Endodermal cell (in vitro differentiated cells): ENCODE measurements at regions not wholly inside any gene's neighbourhood (a gene's known extent, or its start where the extent isn't known, plus 50 kb on each side); places are given as distances from the start of the nearest gene placed in this dataset.

Experiments
- DNase-seq: peaks from one replicate; pipeline ENCODE4 v3.0.0-alpha.2; 2017
- H3K27ac ChIP-seq: 2 replicates; pipeline ENCODE4 v1.5.1; 2013; ENCODE audit warnings: mild to moderate bottlenecking, low read depth, low read length, moderate library complexity
- H3K27me3 ChIP-seq: 2 replicates; pipeline ENCODE4 v1.6.1; 2013; ENCODE audit warnings: mild to moderate bottlenecking, low read length, moderate library complexity; ENCODE audit not compliant: insufficient read depth, control insufficient read depth, poor library complexity, severe bottlenecking
- H3K36me3 ChIP-seq: 2 replicates; pipeline ENCODE4 v1.7.0; 2013; ENCODE audit warnings: mild to moderate bottlenecking, low read length, moderate library complexity; ENCODE audit not compliant: control insufficient read depth, insufficient read depth
- H3K4me1 ChIP-seq: one replicate; pipeline ENCODE4 v1.7.0; 2013; ENCODE audit warnings: low read length; ENCODE audit not compliant: control insufficient read depth, insufficient read depth
- H3K4me3 ChIP-seq: 2 replicates; pipeline ENCODE4 v1.5.1; 2013; ENCODE audit warnings: mild to moderate bottlenecking, low read length, moderate library complexity
- H3K9ac ChIP-seq: 2 replicates; pipeline ENCODE4 v1.6.1; 2013; ENCODE audit warnings: mild to moderate bottlenecking, low read length, moderate library complexity; ENCODE audit not compliant: poor library complexity, severe bottlenecking; ENCODE audit errors: extremely low read depth
- H3K9me3 ChIP-seq: 2 replicates; pipeline ENCODE4 v1.6.1; 2013; ENCODE audit warnings: mild to moderate bottlenecking, low read length, moderate library complexity; ENCODE audit not compliant: control insufficient read depth
- H3K27ac Mint-ChIP-seq: 2 replicates; pipeline ENCODE4 v1.8.0; 2020; ENCODE audit warnings: mixed read lengths
- H3K27me3 Mint-ChIP-seq: 2 replicates; pipeline ENCODE4 v1.8.0; 2021; ENCODE audit warnings: mild to moderate bottlenecking, mixed read lengths; ENCODE audit not compliant: insufficient read depth
- H3K36me3 Mint-ChIP-seq: 2 replicates; pipeline ENCODE4 v1.8.0; 2020; ENCODE audit warnings: low read depth, mixed read lengths
- H3K4me1 Mint-ChIP-seq: 2 replicates; pipeline ENCODE4 v1.8.0; 2020; ENCODE audit warnings: mixed read lengths
- H3K4me3 Mint-ChIP-seq: 2 replicates; pipeline ENCODE4 v1.8.0; 2020; ENCODE audit warnings: mild to moderate bottlenecking, moderate library complexity, mixed read lengths
- H3K9me3 Mint-ChIP-seq: 2 replicates; pipeline ENCODE4 v1.8.0; 2020; ENCODE audit warnings: mild to moderate bottlenecking, mixed read lengths
- CTCF ChIP-seq: fragments of 200-600 bp; sonication (generic); conservative IDR thresholded peaks from 2 replicates; pipeline ENCODE4 v1.5.0; 2021; ENCODE audit warnings: antibody characterized with exemption, mild to moderate bottlenecking
- WGBS, 2 experiments: methylation state at CpG; one replicate each; pipeline versions ENCODE4 v1.1.5 to v1.1.7; 2013; ENCODE audit warnings: missing lambda C conversion rate in 2 of 2, mixed read lengths in 1 of 2; ENCODE audit not compliant: insufficient coverage in 1 of 2, insufficient read length in 1 of 2; 5-methylcytosine and 5-hydroxymethylcytosine counted together

GRCh38 chr18:57957210-57957609 is 86.8 kb upstream of the NEDD4L start:
- no peaks in the 10 kb centered on the region for H3K4me1 Mint-ChIP-seq
- TF ChIP-seq CTCF: no peak
- H3K9me3 Mint-ChIP-seq: no peaks in the 10 kb centered on the region

GRCh38 chr18:57956491-57956890 is 87.5 kb upstream of the NEDD4L start:
- no peak overlapping the region for H3K4me3 Mint-ChIP-seq
- TF ChIP-seq CTCF: no peak
- H3K27me3 ChIP-seq: peaks cover 9% of the 10 kb centered on the region
- H3K36me3 Mint-ChIP-seq: no peaks in the 10 kb centered on the region
- no peaks in the 10 kb centered on the region for H3K9me3 Mint-ChIP-seq
- H3K9me3 ChIP-seq: no peaks in the 10 kb centered on the region
- no peak for DNase-seq
- WGBS, 2 experiments: 88 to 92% methylated on average over 1 to 3 of the region's 3 CpGs
- no peaks in the 10 kb centered on the region for H3K36me3 ChIP-seq
- H3K4me1 ChIP-seq: no peaks in the 10 kb centered on the region
- no peaks in the 10 kb centered on the region for H3K4me1 Mint-ChIP-seq
- no peak overlapping the region for H3K4me3 ChIP-seq
- H3K27ac Mint-ChIP-seq: no peak overlapping the region
- H3K9ac ChIP-seq: no peak overlapping the region
- peaks cover 11% of the 10 kb centered on the region for H3K27me3 Mint-ChIP-seq
- H3K27ac ChIP-seq: no peak overlapping the region

More at GRCh38 chr18:57957210-57957609, 86.8 kb upstream of the NEDD4L start:
- no peak for DNase-seq
- Histone ChIP-seq H3K36me3 (no peaks in the 10 kb centered on the region), H3K27me3 (peaks cover 9% of the 10 kb centered on the region), H3K9ac (no peak overlapping the region), H3K4me1 (no peaks in the 10 kb centered on the region), H3K27ac (no peak overlapping the region), H3K4me3 (no peak overlapping the region), H3K9me3 (no peaks in the 10 kb centered on the region)
- Mint-ChIP-seq H3K4me3 (no peak overlapping the region), H3K27ac (no peak overlapping the region), H3K27me3 (peaks cover 9% of the 10 kb centered on the region), H3K36me3 (no peaks in the 10 kb centered on the region)
- 87 to 100% methylated on average over 1 to 3 of the region's 3 CpGs for WGBS, 2 experiments

- H3K4me1 ChIP-seq: no peaks in the 10 kb centered on the region
- peaks cover 9% of the 10 kb centered on the region for H3K27me3 ChIP-seq
- Mint-ChIP-seq H3K9me3 (no peaks in the 10 kb centered on the region), H3K4me1 (no peaks in the 10 kb centered on the region), H3K27ac (no peak overlapping the region), H3K4me3 (no peak overlapping the region), H3K27me3 (peaks cover 17% of the 10 kb centered on the region), H3K36me3 (no peaks in the 10 kb centered on the region)
- DNase-seq: no peak
- H3K27ac ChIP-seq: no peak overlapping the region
- no peak for TF ChIP-seq CTCF
- no peak overlapping the region for H3K9ac ChIP-seq
- no peaks in the 10 kb centered on the region for H3K9me3 ChIP-seq
- H3K4me3 ChIP-seq: no peak overlapping the region
- 94 to 100% methylated on average over 3 to 4 of the region's 4 CpGs for whole genome bisulfite sequencing, 2 experiments
- no peaks in the 10 kb centered on the region for H3K36me3 ChIP-seq
These were observed 89.1 kb upstream of the NEDD4L start for GRCh38 chr18:57954935-57955334.
